ENCODE measurements at regions not wholly inside any gene's neighbourhood (a gene's known extent, or its start where the extent isn't known, plus 50 kb on each side); places are given as distances from the start of the nearest gene placed in this dataset.

- no peaks in the 10 kb centered on the region for H3K36me3 ChIP-seq (ENCODE audit: control insufficient read depth, insufficient read depth, low read length)
- H3K27me3 ChIP-seq (ENCODE audit: control insufficient read depth, insufficient read depth, low read length): no peaks in the 10 kb centered on the region
- no peak for TF ChIP-seq CTCF (IDR thresholded peaks at IDR 0.05; ENCODE audit: insufficient read depth, low read depth, low read length)
- H3K4me3 ChIP-seq (ENCODE audit: low read depth, low read length): no peak overlapping the region
- DNase-seq (ENCODE audit: low read depth): no peak
- ChIA-PET CTCF (no interaction called here), POLR2A (no interaction called here)
These were observed 328.2 kb downstream of the RWDD3 start for GRCh38 chr1:95562230-95562629.

- POLR2A ChIA-PET: no interaction called here
- no peaks in the 10 kb centered on the region for H3K27me3 ChIP-seq (ENCODE audit: control insufficient read depth, insufficient read depth, low read length)
- TF ChIP-seq CTCF (IDR thresholded peaks at IDR 0.05; ENCODE audit: insufficient read depth, low read depth, low read length): no peak
- DNase-seq (ENCODE audit: low read depth): no peak
- CTCF ChIA-PET: no interaction called here
- no peak overlapping the region for H3K4me3 ChIP-seq (ENCODE audit: low read depth, low read length)
- no peaks in the 10 kb centered on the region for H3K36me3 ChIP-seq (ENCODE audit: control insufficient read depth, insufficient read depth, low read length)
These were observed 338.0 kb downstream of the RWDD3 start for GRCh38 chr1:95572002-95572401.

- CTCF ChIA-PET: interaction anchor here (1.4 kb wide), 1 partner anchor 9 kb away, joined by 3 read pairs; no protein-coding TSS in a partner anchor
These were observed 339.0 kb downstream of the RWDD3 start for GRCh38 chr1:95572962-95573361.

GRCh38 chr1:95575291-95575690, 341.3 kb downstream of the RWDD3 start:
- POLR2A ChIA-PET: no interaction called here
- no peak overlapping the region for H3K4me3 ChIP-seq (ENCODE audit: low read depth, low read length)
- H3K27me3 ChIP-seq (ENCODE audit: control insufficient read depth, insufficient read depth, low read length): no peaks in the 10 kb centered on the region
- CTCF ChIA-PET: no interaction called here
- TF ChIP-seq CTCF (IDR thresholded peaks at IDR 0.05; ENCODE audit: insufficient read depth, low read depth, low read length): no peak
- no peaks in the 10 kb centered on the region for H3K36me3 ChIP-seq (ENCODE audit: control insufficient read depth, insufficient read depth, low read length)
- DNase-seq (ENCODE audit: low read depth): no peak

More at GRCh38 chr1:95572962-95573361, 339.0 kb downstream of the RWDD3 start:
- POLR2A ChIA-PET: no interaction called here
- no peak for TF ChIP-seq CTCF (IDR thresholded peaks at IDR 0.05; ENCODE audit: insufficient read depth, low read depth, low read length)
- no peaks in the 10 kb centered on the region for H3K27me3 ChIP-seq (ENCODE audit: control insufficient read depth, insufficient read depth, low read length)
- H3K4me3 ChIP-seq (ENCODE audit: low read depth, low read length): no peak overlapping the region
- H3K36me3 ChIP-seq (ENCODE audit: control insufficient read depth, insufficient read depth, low read length): no peaks in the 10 kb centered on the region
- no peak for DNase-seq (ENCODE audit: low read depth)

- Histone ChIP-seq H3K36me3 (ENCODE audit: control insufficient read depth, insufficient read depth, low read length) (no peaks in the 10 kb centered on the region), H3K4me3 (ENCODE audit: low read depth, low read length) (no peak overlapping the region), H3K27me3 (ENCODE audit: control insufficient read depth, insufficient read depth, low read length) (no peaks in the 10 kb centered on the region)
- TF ChIP-seq CTCF (IDR thresholded peaks at IDR 0.05; ENCODE audit: insufficient read depth, low read depth, low read length): no peak
- CTCF ChIA-PET: no interaction called here
- POLR2A ChIA-PET: no interaction called here
- DNase-seq (ENCODE audit: low read depth): no peak
These were observed 344.5 kb downstream of the RWDD3 start for GRCh38 chr1:95578462-95578861.

All from BJ (cell line).